ENCODE measurements at regions not wholly inside any gene's neighbourhood (a gene's known extent, or its start where the extent isn't known, plus 50 kb on each side); places are given as distances from the start of the nearest gene placed in this dataset.

GRCh38 chr11:37104380-37104779, 506.3 kb upstream of the RAG2 start:
- Histone ChIP-seq H3K4me3 (no peak overlapping the region), H3K27ac (no peak overlapping the region)
- no peak for DNase-seq (ENCODE audit: low read depth in 1 of 2, low spot score in 2 of 2)

GRCh38 chr11:37100008-37100407, 502.0 kb upstream of the RAG2 start:
- Histone ChIP-seq H3K4me3 (no peak overlapping the region), H3K4me1 (replicated peaks) (no peaks in the 10 kb centered on the region), H3K36me3 (no peaks in the 10 kb centered on the region), H3K9me3 (replicated peaks) (no peaks in the 10 kb centered on the region), H3K27ac (no peak overlapping the region), H3K27me3 (replicated peaks) (no peaks in the 10 kb centered on the region)
- DNase-seq (ENCODE audit: low read depth in 1 of 2, low spot score in 2 of 2) = no peak

More at GRCh38 chr11:37104380-37104779, 506.3 kb upstream of the RAG2 start:
- Histone ChIP-seq H3K9me3 (replicated peaks) (no peaks in the 10 kb centered on the region), H3K4me1 (replicated peaks) (no peaks in the 10 kb centered on the region), H3K36me3 (no peaks in the 10 kb centered on the region), H3K27me3 (replicated peaks) (no peaks in the 10 kb centered on the region)

GRCh38 chr11:37092487-37092886, 494.5 kb upstream of the RAG2 start:
- no peak overlapping the region for H3K4me3 ChIP-seq
- DNase-seq (ENCODE audit: low read depth in 1 of 2, low spot score in 2 of 2) = no peak

GRCh38 chr11:37089439-37089838, 491.4 kb upstream of the RAG2 start:
- no peak for DNase-seq (ENCODE audit: low read depth in 1 of 2, low spot score in 2 of 2)
- no peak overlapping the region for H3K27ac ChIP-seq
- no peaks in the 10 kb centered on the region for H3K4me1 ChIP-seq (replicated peaks)
- no peaks in the 10 kb centered on the region for H3K27me3 ChIP-seq (replicated peaks)
- no peaks in the 10 kb centered on the region for H3K9me3 ChIP-seq (replicated peaks)
- no peak overlapping the region for H3K4me3 ChIP-seq
- no peaks in the 10 kb centered on the region for H3K36me3 ChIP-seq

More at GRCh38 chr11:37092487-37092886, 494.5 kb upstream of the RAG2 start:
- Histone ChIP-seq H3K4me1 (replicated peaks) (no peaks in the 10 kb centered on the region), H3K27ac (no peak overlapping the region), H3K27me3 (replicated peaks) (no peaks in the 10 kb centered on the region), H3K9me3 (replicated peaks) (no peaks in the 10 kb centered on the region), H3K36me3 (no peaks in the 10 kb centered on the region)

GRCh38 chr11:37088573-37088910, 490.5 kb upstream of the RAG2 start:
- no peak for DNase-seq (ENCODE audit: low read depth in 1 of 2, low spot score in 2 of 2)
- Histone ChIP-seq H3K4me1 (replicated peaks) (no peaks in the 10 kb centered on the region), H3K9me3 (replicated peaks) (no peaks in the 10 kb centered on the region), H3K36me3 (no peaks in the 10 kb centered on the region), H3K27ac (no peak overlapping the region), H3K4me3 (no peak overlapping the region), H3K27me3 (replicated peaks) (no peaks in the 10 kb centered on the region)

- H3K27me3 ChIP-seq (replicated peaks) = no peaks in the 10 kb centered on the region
- no peaks in the 10 kb centered on the region for H3K9me3 ChIP-seq (replicated peaks)
- no peak overlapping the region for H3K4me3 ChIP-seq
- no peak overlapping the region for H3K27ac ChIP-seq
- no peaks in the 10 kb centered on the region for H3K36me3 ChIP-seq
- DNase-seq (ENCODE audit: low read depth in 1 of 2, low spot score in 2 of 2) = no peak
- H3K4me1 ChIP-seq (replicated peaks) = no peaks in the 10 kb centered on the region
Observed at GRCh38 chr11:37087650-37088572, 489.9 kb upstream of the RAG2 start.

GRCh38 chr11:37078521-37078920, 480.5 kb upstream of the RAG2 start:
- Histone ChIP-seq H3K36me3 (no peaks in the 10 kb centered on the region), H3K27ac (no peak overlapping the region), H3K4me1 (replicated peaks) (no peaks in the 10 kb centered on the region), H3K27me3 (replicated peaks) (no peaks in the 10 kb centered on the region), H3K4me3 (no peak overlapping the region), H3K9me3 (replicated peaks) (no peaks in the 10 kb centered on the region)
- no peak for DNase-seq (ENCODE audit: low read depth in 1 of 2, low spot score in 2 of 2)

GRCh38 chr11:37076866-37077265, 478.8 kb upstream of the RAG2 start:
- H3K27me3 ChIP-seq (replicated peaks) = no peaks in the 10 kb centered on the region
- H3K27ac ChIP-seq = no peak overlapping the region
- H3K4me3 ChIP-seq = no peak overlapping the region
- DNase-seq (ENCODE audit: low read depth in 1 of 2, low spot score in 2 of 2) = no peak
- H3K4me1 ChIP-seq (replicated peaks) = no peaks in the 10 kb centered on the region
- no peaks in the 10 kb centered on the region for H3K36me3 ChIP-seq
- H3K9me3 ChIP-seq (replicated peaks) = no peaks in the 10 kb centered on the region

GRCh38 chr11:37072538-37073055, 474.6 kb upstream of the RAG2 start:
- Histone ChIP-seq H3K36me3 (no peaks in the 10 kb centered on the region), H3K27me3 (replicated peaks) (no peaks in the 10 kb centered on the region), H3K4me3 (no peak overlapping the region), H3K27ac (no peak overlapping the region), H3K4me1 (replicated peaks) (no peaks in the 10 kb centered on the region), H3K9me3 (replicated peaks) (no peaks in the 10 kb centered on the region)
- no peak for DNase-seq (ENCODE audit: low read depth in 1 of 2, low spot score in 2 of 2)

- Histone ChIP-seq H3K4me1 (replicated peaks) (no peaks in the 10 kb centered on the region), H3K4me3 (no peak overlapping the region), H3K36me3 (no peaks in the 10 kb centered on the region), H3K9me3 (replicated peaks) (no peaks in the 10 kb centered on the region), H3K27me3 (replicated peaks) (no peaks in the 10 kb centered on the region), H3K27ac (no peak overlapping the region)
- DNase-seq (ENCODE audit: low read depth in 1 of 2, low spot score in 2 of 2) = no peak
Observed at GRCh38 chr11:37050311-37050710, 452.3 kb upstream of the RAG2 start.

GRCh38 chr11:37040921-37041320, 442.9 kb upstream of the RAG2 start:
- H3K27me3 ChIP-seq (replicated peaks) = no peaks in the 10 kb centered on the region
- H3K9me3 ChIP-seq (replicated peaks) = no peaks in the 10 kb centered on the region
- no peak overlapping the region for H3K27ac ChIP-seq
- H3K4me1 ChIP-seq (replicated peaks) = no peaks in the 10 kb centered on the region
- no peaks in the 10 kb centered on the region for H3K36me3 ChIP-seq
- no peak overlapping the region for H3K4me3 ChIP-seq
- DNase-seq (ENCODE audit: low read depth in 1 of 2, low spot score in 2 of 2) = no peak

GRCh38 chr11:37038911-37039310, 440.9 kb upstream of the RAG2 start:
- Histone ChIP-seq H3K27me3 (replicated peaks) (no peaks in the 10 kb centered on the region), H3K36me3 (no peaks in the 10 kb centered on the region), H3K4me1 (replicated peaks) (no peaks in the 10 kb centered on the region), H3K9me3 (replicated peaks) (no peaks in the 10 kb centered on the region), H3K27ac (no peak overlapping the region), H3K4me3 (no peak overlapping the region)
- DNase-seq (ENCODE audit: low read depth in 1 of 2, low spot score in 2 of 2) = no peak

- no peak for DNase-seq (ENCODE audit: low read depth in 1 of 2, low spot score in 2 of 2)
- no peaks in the 10 kb centered on the region for H3K36me3 ChIP-seq
- no peak overlapping the region for H3K4me3 ChIP-seq
Observed at GRCh38 chr11:37026741-37027140, 428.7 kb upstream of the RAG2 start.

GRCh38 chr11:37026326-37026725, 428.3 kb upstream of the RAG2 start:
- H3K36me3 ChIP-seq = no peaks in the 10 kb centered on the region
- no peak for DNase-seq (ENCODE audit: low read depth in 1 of 2, low spot score in 2 of 2)
- no peaks in the 10 kb centered on the region for H3K27me3 ChIP-seq (replicated peaks)
- no peak overlapping the region for H3K4me3 ChIP-seq
- H3K9me3 ChIP-seq (replicated peaks) = no peaks in the 10 kb centered on the region
- H3K4me1 ChIP-seq (replicated peaks) = no peaks in the 10 kb centered on the region
- H3K27ac ChIP-seq = no peak overlapping the region

More at GRCh38 chr11:37026741-37027140, 428.7 kb upstream of the RAG2 start:
- H3K27ac ChIP-seq = no peak overlapping the region
- H3K4me1 ChIP-seq (replicated peaks) = no peaks in the 10 kb centered on the region
- H3K9me3 ChIP-seq (replicated peaks) = no peaks in the 10 kb centered on the region
- H3K27me3 ChIP-seq (replicated peaks) = no peaks in the 10 kb centered on the region

Measured in SJSA1 (cell line).